ENCODE measurements at regions not wholly inside any gene's neighbourhood (a gene's known extent, or its start where the extent isn't known, plus 50 kb on each side); places are given as distances from the start of the nearest gene placed in this dataset.

- no peaks in the 10 kb centered on the region for H3K27me3 ChIP-seq (ENCODE audit: insufficient read depth, low read length)
- no peak for DNase-seq (ENCODE audit: insufficient read length, low spot score, missing footprints)
- no peaks in the 10 kb centered on the region for H4K20me1 ChIP-seq (ENCODE audit: insufficient read depth, low read length)
- H2AFZ ChIP-seq (ENCODE audit: low read length) = no peak overlapping the region
- H3K27ac ChIP-seq (ENCODE audit: low read depth, low read length) = no peak overlapping the region
- H3K4me1 ChIP-seq (ENCODE audit: insufficient read depth, low read length) = no peaks in the 10 kb centered on the region
- no peak for TF ChIP-seq CTCF (IDR thresholded peaks at IDR 0.05; ENCODE audit: extremely low read depth, low read depth, low read length)
- no peaks in the 10 kb centered on the region for H3K36me3 ChIP-seq (ENCODE audit: insufficient read depth, low read length)
- no peak overlapping the region for H3K4me3 ChIP-seq (ENCODE audit: insufficient read depth, low read length)
- no peak overlapping the region for H3K4me2 ChIP-seq (ENCODE audit: insufficient read depth, low read length)
- H3K9me3 ChIP-seq (ENCODE audit: low read depth, low read length) = no peaks in the 10 kb centered on the region
- no peaks in the 10 kb centered on the region for H3K79me2 ChIP-seq (ENCODE audit: insufficient read depth, low read length)
Measured at GRCh38 chr12:131489718-131490117, 221.2 kb upstream of the SFSWAP start.

DNA sequence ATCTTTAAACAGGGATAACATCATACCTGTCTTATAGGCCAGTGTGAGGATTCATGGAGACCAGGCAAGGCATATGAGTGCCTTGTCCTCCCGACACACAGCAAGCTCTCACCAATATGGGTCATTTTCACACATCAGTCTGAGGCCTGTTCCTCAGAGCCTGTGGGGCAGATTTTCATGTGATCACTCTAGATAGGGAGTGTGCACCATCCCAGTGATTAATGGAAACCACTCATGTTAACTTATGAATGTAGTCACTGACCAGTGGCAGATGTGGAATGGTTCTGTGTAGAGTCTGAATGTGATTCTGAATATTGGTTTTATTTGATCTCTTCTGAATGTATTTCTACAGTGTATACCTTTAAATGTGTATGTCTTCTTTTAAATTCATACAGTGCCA lies 219.7 kb upstream of the SFSWAP start:
- H2AFZ ChIP-seq (ENCODE audit: low read length) = no peak overlapping the region
- no peak overlapping the region for H3K4me2 ChIP-seq (ENCODE audit: insufficient read depth, low read length)
- H3K36me3 ChIP-seq (ENCODE audit: insufficient read depth, low read length) = no peaks in the 10 kb centered on the region
- no peak overlapping the region for H3K4me3 ChIP-seq (ENCODE audit: insufficient read depth, low read length)
- no peak for TF ChIP-seq CTCF (IDR thresholded peaks at IDR 0.05; ENCODE audit: extremely low read depth, low read depth, low read length)
- no peak overlapping the region for H3K27ac ChIP-seq (ENCODE audit: low read depth, low read length)
- H3K27me3 ChIP-seq (ENCODE audit: insufficient read depth, low read length) = no peaks in the 10 kb centered on the region
- H3K79me2 ChIP-seq (ENCODE audit: insufficient read depth, low read length) = no peaks in the 10 kb centered on the region
- no peaks in the 10 kb centered on the region for H3K9me3 ChIP-seq (ENCODE audit: low read depth, low read length)
- no peaks in the 10 kb centered on the region for H3K4me1 ChIP-seq (ENCODE audit: insufficient read depth, low read length)
- no peaks in the 10 kb centered on the region for H4K20me1 ChIP-seq (ENCODE audit: insufficient read depth, low read length)
- no peak for DNase-seq (ENCODE audit: insufficient read length, low spot score, missing footprints)

DNA sequence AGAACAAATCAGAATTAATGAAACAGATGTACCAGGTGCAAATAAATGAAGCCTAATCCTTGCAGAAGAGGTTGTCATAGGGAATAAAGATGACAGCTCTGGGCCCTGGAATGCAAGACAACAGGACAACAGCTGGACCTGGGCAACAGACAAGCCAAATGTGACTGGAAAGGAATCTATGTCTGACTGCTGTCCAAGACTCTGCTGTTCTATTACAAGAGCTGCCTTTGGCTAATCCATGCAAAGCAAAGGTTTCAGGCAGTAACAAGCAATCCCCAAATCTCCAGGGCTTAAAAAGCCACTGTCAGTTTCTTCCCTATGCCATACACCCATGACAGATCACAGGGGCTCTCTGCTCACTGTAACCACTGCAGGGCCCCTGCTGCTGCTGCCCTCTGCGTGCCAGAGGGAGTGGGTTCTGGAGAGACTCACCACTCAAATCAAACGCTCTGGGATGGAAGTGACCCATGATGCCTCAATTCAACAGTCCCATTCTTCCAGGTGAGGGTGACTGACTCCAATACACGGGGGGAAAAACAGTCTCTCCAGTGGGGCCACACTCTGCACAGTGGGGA lies 218.9 kb upstream of the SFSWAP start:
- DNase-seq (ENCODE audit: insufficient read length, low spot score, missing footprints) = no peak
- Histone ChIP-seq H4K20me1 (ENCODE audit: insufficient read depth, low read length) (no peaks in the 10 kb centered on the region), H3K27me3 (ENCODE audit: insufficient read depth, low read length) (no peaks in the 10 kb centered on the region), H3K36me3 (ENCODE audit: insufficient read depth, low read length) (no peaks in the 10 kb centered on the region), H3K4me2 (ENCODE audit: insufficient read depth, low read length) (no peak overlapping the region), H3K79me2 (ENCODE audit: insufficient read depth, low read length) (no peaks in the 10 kb centered on the region), H2AFZ (ENCODE audit: low read length) (no peak overlapping the region), H3K9me3 (ENCODE audit: low read depth, low read length) (no peaks in the 10 kb centered on the region), H3K4me1 (ENCODE audit: insufficient read depth, low read length) (no peaks in the 10 kb centered on the region), H3K27ac (ENCODE audit: low read depth, low read length) (no peak overlapping the region), H3K4me3 (ENCODE audit: insufficient read depth, low read length) (no peak overlapping the region)
- no peak for TF ChIP-seq CTCF (IDR thresholded peaks at IDR 0.05; ENCODE audit: extremely low read depth, low read depth, low read length)

DNA sequence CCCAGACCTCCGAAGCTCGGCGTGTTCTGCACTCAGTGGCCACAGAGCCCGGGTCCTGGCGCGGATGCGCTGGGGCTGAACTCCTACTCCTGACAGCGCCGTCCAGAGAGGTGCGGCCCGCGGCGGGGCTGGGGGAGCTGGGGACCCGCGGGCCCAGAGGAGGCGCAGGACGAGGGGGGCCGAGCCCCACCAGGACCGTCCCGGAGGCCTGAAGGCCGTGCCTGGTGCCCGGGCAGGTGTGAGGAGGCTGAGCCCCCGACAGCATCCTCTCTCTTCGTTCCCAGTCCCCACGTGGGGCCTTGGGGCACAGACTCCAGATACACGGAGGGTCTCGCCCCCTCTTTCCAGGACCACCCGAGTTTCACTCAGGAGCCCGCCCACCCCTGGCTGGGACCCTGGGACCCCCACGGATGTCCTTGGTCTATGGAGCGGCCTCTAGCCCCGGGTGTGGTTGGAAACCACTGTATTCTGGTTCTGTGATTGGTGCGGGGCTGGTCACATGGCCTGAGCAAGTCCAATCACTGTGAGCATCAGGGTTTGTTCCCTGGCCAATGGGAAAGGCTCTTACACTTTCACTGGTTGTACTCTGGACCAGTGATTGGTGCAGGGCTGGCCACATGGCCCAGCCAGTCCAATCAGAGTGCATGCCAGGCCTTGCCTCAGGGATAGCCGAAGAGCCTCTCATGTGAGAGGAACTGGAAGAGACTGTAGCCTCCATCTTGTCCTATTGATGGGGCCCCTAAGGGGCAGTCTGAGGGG lies 217.6 kb upstream of the SFSWAP start:
- H3K27ac ChIP-seq (ENCODE audit: low read depth, low read length) = no peak overlapping the region
- H3K4me2 ChIP-seq (ENCODE audit: insufficient read depth, low read length) = no peak overlapping the region
- no peak overlapping the region for H2AFZ ChIP-seq (ENCODE audit: low read length)

More for the DNA sequence above, 217.6 kb upstream of the SFSWAP start:
- H3K27me3 ChIP-seq (ENCODE audit: insufficient read depth, low read length) = no peaks in the 10 kb centered on the region
- H3K36me3 ChIP-seq (ENCODE audit: insufficient read depth, low read length) = no peaks in the 10 kb centered on the region
- H3K9me3 ChIP-seq (ENCODE audit: low read depth, low read length) = no peaks in the 10 kb centered on the region
- TF ChIP-seq CTCF (IDR thresholded peaks at IDR 0.05; ENCODE audit: extremely low read depth, low read depth, low read length) = no peak
- no peaks in the 10 kb centered on the region for H3K4me1 ChIP-seq (ENCODE audit: insufficient read depth, low read length)
- no peaks in the 10 kb centered on the region for H4K20me1 ChIP-seq (ENCODE audit: insufficient read depth, low read length)
- H3K79me2 ChIP-seq (ENCODE audit: insufficient read depth, low read length) = no peaks in the 10 kb centered on the region
- no peak for DNase-seq (ENCODE audit: insufficient read length, low spot score, missing footprints)
- no peak overlapping the region for H3K4me3 ChIP-seq (ENCODE audit: insufficient read depth, low read length)

All from osteoblast (primary cell).